Ascending aorta (tissue), 2 donors: ENCODE measurements at regions not wholly inside any gene's neighbourhood (a gene's known extent, or its start where the extent isn't known, plus 50 kb on each side); places are given as distances from the start of the nearest gene placed in this dataset.

Experiments
- DNase-seq, 2 donors: peaks; one replicate each; pipeline ENCODE4 v3.0.0-alpha.2; 2019; ENCODE audit warnings: low spot score in 2 of 2
- H3K27ac ChIP-seq, 2 donors: fragments of 200-600 bp; sonication (generic); one replicate each; pipeline ENCODE4 v1.5.1; 2016 to 2017; ENCODE audit warnings: mild to moderate bottlenecking in 1 of 2
- H3K27me3 ChIP-seq: fragments of 200-600 bp; sonication (generic); one replicate; pipeline ENCODE4 v1.5.1; 2017
- H3K36me3 ChIP-seq, 2 donors: fragments of 200-600 bp; sonication (generic); one replicate each; pipeline ENCODE4 v1.5.1; 2016
- H3K4me1 ChIP-seq, 2 donors: fragments of 200-600 bp; sonication (generic); one replicate each; pipeline ENCODE4 v1.5.1; 2016 to 2017; ENCODE audit warnings: mild to moderate bottlenecking in 1 of 2
- H3K4me3 ChIP-seq, 2 donors: fragments of 200-600 bp; sonication (generic); one replicate each; pipeline ENCODE4 v1.5.1; 2016 to 2017; ENCODE audit warnings: mild to moderate bottlenecking in 1 of 2
- H3K9me3 ChIP-seq, 2 donors: fragments of 200-600 bp; sonication (generic); one replicate each; pipeline ENCODE4 v1.5.1; 2016
- CTCF ChIP-seq, 3 experiments: fragments of 200-600 bp in 2 of 3; fragments of 450-650 bp in 1 of 3; sonication (generic) in 2 of 3; IDR thresholded peaks; one replicate each; pipeline ENCODE4 v1.5.1; 2016 to 2019; ENCODE audit warnings: antibody characterized with exemption in 3 of 3, mild to moderate bottlenecking in 1 of 3, moderate library complexity in 1 of 3
- intact Hi-C: fragments of 100-400 bp; cut with DNase I; formaldehyde crosslinking; loops from one replicate; pipeline ENCODE4 v1.15.1; 2023

- no peak for DNase-seq
- H3K4me3 ChIP-seq: no peak overlapping the region
- H3K4me1 ChIP-seq: no peaks in the 10 kb centered on the region
- intact Hi-C loops: no loop called here
- H3K27ac ChIP-seq: no peak overlapping the region
- no peak for TF ChIP-seq CTCF (IDR thresholded peaks at IDR 0.05)
- no peaks in the 10 kb centered on the region for H3K36me3 ChIP-seq
- H3K27me3 ChIP-seq: no peaks in the 10 kb centered on the region
- H3K9me3 ChIP-seq: no peaks in the 10 kb centered on the region
Measured at GRCh38 chr2:146913476-146913875, 931.4 kb upstream of the ACVR2A start.

- Histone ChIP-seq H3K27ac (no peak overlapping the region), H3K27me3 (no peaks in the 10 kb centered on the region), H3K4me1 (no peaks in the 10 kb centered on the region), H3K4me3 (no peak overlapping the region), H3K36me3 (no peaks in the 10 kb centered on the region), H3K9me3 (no peaks in the 10 kb centered on the region)
- intact Hi-C loops: no loop called here
- no peak for DNase-seq
- no peak for TF ChIP-seq CTCF (IDR thresholded peaks at IDR 0.05)
Measured at GRCh38 chr2:146912536-146912935, 932.3 kb upstream of the ACVR2A start.

GRCh38 chr2:146908776-146909175 is 936.1 kb upstream of the ACVR2A start:
- H3K36me3 ChIP-seq: no peaks in the 10 kb centered on the region
- no peak overlapping the region for H3K27ac ChIP-seq
- H3K4me3 ChIP-seq: no peak overlapping the region
- H3K9me3 ChIP-seq: no peaks in the 10 kb centered on the region
- DNase-seq: no peak
- H3K27me3 ChIP-seq: no peaks in the 10 kb centered on the region
- no peaks in the 10 kb centered on the region for H3K4me1 ChIP-seq
- TF ChIP-seq CTCF (IDR thresholded peaks at IDR 0.05): no peak
- intact Hi-C loops: no loop called here

GRCh38 chr2:146898083-146898482 is 946.7 kb upstream of the ACVR2A start:
- Histone ChIP-seq H3K27me3 (no peaks in the 10 kb centered on the region), H3K27ac (no peak overlapping the region), H3K4me1 (no peaks in the 10 kb centered on the region), H3K4me3 (no peak overlapping the region), H3K9me3 (no peaks in the 10 kb centered on the region), H3K36me3 (no peaks in the 10 kb centered on the region)
- no peak for TF ChIP-seq CTCF (IDR thresholded peaks at IDR 0.05)
- DNase-seq: no peak
- intact Hi-C loops: no loop called here

GRCh38 chr2:146894514-146894913 is 950.3 kb upstream of the ACVR2A start:
- DNase-seq: no peak

More at GRCh38 chr2:146894514-146894913, 950.3 kb upstream of the ACVR2A start:
- Histone ChIP-seq H3K27me3 (no peaks in the 10 kb centered on the region), H3K36me3 (no peaks in the 10 kb centered on the region), H3K27ac (no peak overlapping the region), H3K4me3 (no peak overlapping the region), H3K9me3 (no peaks in the 10 kb centered on the region), H3K4me1 (no peaks in the 10 kb centered on the region)
- no peak for TF ChIP-seq CTCF (IDR thresholded peaks at IDR 0.05)
- intact Hi-C loops: no loop called here
